H1 (cell line): ENCODE measurements at regions not wholly inside any gene's neighbourhood (a gene's known extent, or its start where the extent isn't known, plus 50 kb on each side); places are given as distances from the start of the nearest gene placed in this dataset.

Source experiments
- CTCF ChIA-PET: fragments of 300-600 bp; sonication (Branson Sonifier 250); formaldehyde crosslinking; loops from one replicate; lab custom pipeline; 2021; ENCODE audit not compliant: partially characterized antibody; lab: Charles Lee
- POLR2A ChIA-PET: fragments of 300-600 bp; sonication (Branson Sonifier 250); formaldehyde crosslinking; loops from one replicate; lab custom pipeline; 2021; ENCODE audit warnings: inconsistent platforms; ENCODE audit not compliant: partially characterized antibody; lab: Charles Lee
- DNase-seq, 2 experiments: peaks; one replicate each; pipeline versions ENCODE4 v3.0.0 to v3.0.0-alpha.2; 2010 to 2022; ENCODE audit warnings: low spot score in 2 of 2, low read depth in 1 of 2, mixed read lengths in 1 of 2
- FAIRE-seq: peaks from 2 replicates; lab custom pipeline; 2011; peaks lifted over from hg19 to GRCh38; lab: Jason Lieb, UNC
- H2AFZ ChIP-seq: 2 replicates; pipeline ENCODE4 v1.8.1; 2012; ENCODE audit warnings: low read length, inconsistent platforms
- H2AK5ac ChIP-seq: 2 replicates; pipeline ENCODE4 v1.6.1; 2013; ENCODE audit warnings: low read depth, low read length
- H2BK120ac ChIP-seq: replicated peaks from 2 replicates; pipeline ENCODE3; 2013; ENCODE audit warnings: low read depth, low read length, inconsistent platforms
- H2BK12ac ChIP-seq: 2 replicates; pipeline ENCODE4 v1.6.1; 2013; ENCODE audit warnings: low read depth, low read length
- H2BK15ac ChIP-seq: 2 replicates; pipeline ENCODE4 v1.6.1; 2013; ENCODE audit warnings: low read length
- H2BK20ac ChIP-seq: 2 replicates; pipeline ENCODE4 v1.6.1; 2013; ENCODE audit warnings: low read length
- H2BK5ac ChIP-seq: 2 replicates; pipeline ENCODE4 v1.6.1; 2013; ENCODE audit warnings: low read depth, low read length
- H3K14ac ChIP-seq: 2 replicates; pipeline ENCODE4 v1.6.1; 2013; ENCODE audit warnings: inconsistent platforms; ENCODE audit not compliant: insufficient read length
- H3K18ac ChIP-seq: 2 replicates; pipeline ENCODE4 v1.6.1; 2013; ENCODE audit warnings: low read length; ENCODE audit errors: extremely low read depth
- H3K23ac ChIP-seq: 2 replicates; pipeline ENCODE4 v1.6.1; 2013; ENCODE audit warnings: inconsistent platforms; ENCODE audit not compliant: insufficient read length
- H3K23me2 ChIP-seq: 2 replicates; pipeline ENCODE4 v1.6.1; 2013; ENCODE audit warnings: low read depth, low read length
- H3K27ac ChIP-seq: 2 replicates; pipeline ENCODE4 v1.6.1; 2011; ENCODE audit warnings: low read depth, low read length, inconsistent platforms
- H3K27me3 ChIP-seq, 4 experiments: replicated peaks in 1 of 4; 1 replicate in 1 of 4; 2 replicates in 3 of 4; pipeline versions ENCODE4 v1.6.1 to v1.8.1; 2011 to 2013; ENCODE audit warnings: low read length in 3 of 4, mild to moderate bottlenecking in 3 of 4, inconsistent platforms in 2 of 4, mixed read lengths in 2 of 4, moderate library complexity in 1 of 4; ENCODE audit not compliant: control insufficient read depth in 3 of 4, insufficient read depth in 3 of 4; ENCODE audit errors: extremely low read depth in 1 of 4
- H3K36me3 ChIP-seq, 4 experiments: 2 replicates each; pipeline versions ENCODE4 v1.6.1 to v1.8.1; 2011 to 2013; ENCODE audit warnings: mild to moderate bottlenecking in 4 of 4, low read length in 3 of 4, moderate library complexity in 2 of 4, control low read depth in 1 of 4, inconsistent platforms in 1 of 4; ENCODE audit not compliant: insufficient read depth in 4 of 4, control insufficient read depth in 2 of 4
- H3K4ac ChIP-seq: replicated peaks from 2 replicates; pipeline ENCODE3; 2013; ENCODE audit warnings: low read length, low read depth, mixed read lengths, inconsistent platforms; ENCODE audit not compliant: insufficient read length
- H3K4me1 ChIP-seq, 4 experiments: replicated peaks in 1 of 4; 1 replicate in 1 of 4; 2 replicates in 3 of 4; pipeline versions ENCODE4 v1.6.1 to v1.8.1; 2011 to 2013; ENCODE audit warnings: low read length in 3 of 4, inconsistent platforms in 2 of 4, mixed read lengths in 1 of 4; ENCODE audit not compliant: insufficient read depth in 4 of 4, control insufficient read depth in 3 of 4
- H3K4me2 ChIP-seq, 2 experiments: 2 replicates each; pipeline versions ENCODE4 v1.6.1 to v1.8.1; 2011 to 2013; ENCODE audit warnings: low read depth in 2 of 2, low read length in 2 of 2, control low read depth in 1 of 2, inconsistent platforms in 1 of 2, mild to moderate bottlenecking in 1 of 2; ENCODE audit not compliant: insufficient read depth in 1 of 2
- H3K4me3 ChIP-seq, 4 experiments: fragments of 200-600, 300-600 bp in 1 of 4; sonication (generic), shearing (Covaris generic), sonication (Bioruptor Twin) in 1 of 4; 2 replicates each; pipeline versions ENCODE4 v1.5.1 to v1.8.1; 2011 to 2016; ENCODE audit warnings: low read length in 4 of 4, low read depth in 3 of 4, control low read depth in 2 of 4, inconsistent platforms in 2 of 4, mild to moderate bottlenecking in 2 of 4, mixed read lengths in 1 of 4, moderate library complexity in 1 of 4; ENCODE audit not compliant: insufficient read depth in 2 of 4; ENCODE audit errors: extremely low read depth in 1 of 4
- H3K56ac ChIP-seq: replicated peaks from 2 replicates; pipeline ENCODE3; 2013; ENCODE audit warnings: low read depth, mild to moderate bottlenecking, mixed read lengths, low read length, inconsistent platforms; ENCODE audit not compliant: insufficient read length
- H3K79me1 ChIP-seq: 2 replicates; pipeline ENCODE4 v1.6.1; 2013; ENCODE audit warnings: low read depth, low read length, control low read depth
- H3K79me2 ChIP-seq, 2 experiments: 2 replicates each; pipeline versions ENCODE4 v1.6.1 to v1.8.1; 2012 to 2013; ENCODE audit warnings: low read length in 2 of 2, mild to moderate bottlenecking in 2 of 2, inconsistent platforms in 1 of 2; ENCODE audit not compliant: insufficient read depth in 2 of 2, control insufficient read depth in 1 of 2
- H3K9ac ChIP-seq, 4 experiments: replicated peaks in 1 of 4; 1 replicate in 1 of 4; 2 replicates in 3 of 4; pipeline versions ENCODE4 v1.6.1 to v1.8.1; 2011 to 2013; ENCODE audit warnings: low read depth in 3 of 4, low read length in 3 of 4, control low read depth in 2 of 4, mild to moderate bottlenecking in 2 of 4, moderate library complexity in 2 of 4, inconsistent platforms in 1 of 4; ENCODE audit errors: extremely low read depth in 1 of 4
- H3K9me3 ChIP-seq, 2 experiments: 2 replicates each; pipeline versions ENCODE4 v1.6.1 to v1.8.1; 2012 to 2013; ENCODE audit warnings: mild to moderate bottlenecking in 2 of 2, moderate library complexity in 2 of 2, control low read depth in 1 of 2, inconsistent platforms in 1 of 2, low read depth in 1 of 2, low read length in 1 of 2, mixed read lengths in 1 of 2; ENCODE audit not compliant: insufficient read depth in 2 of 2
- H4K20me1 ChIP-seq, 2 experiments: replicated peaks in 1 of 2; 2 replicates each; pipeline versions ENCODE3 to v1.8.1; 2011 to 2013; ENCODE audit warnings: inconsistent platforms in 2 of 2, low read length in 2 of 2, mild to moderate bottlenecking in 1 of 2; ENCODE audit not compliant: insufficient read depth in 2 of 2, control insufficient read depth in 1 of 2
- H4K5ac ChIP-seq: 2 replicates; pipeline ENCODE4 v1.6.1; 2013; ENCODE audit warnings: low read length, low read depth, mixed read lengths, inconsistent platforms; ENCODE audit not compliant: insufficient read length
- H4K8ac ChIP-seq: 2 replicates; pipeline ENCODE4 v1.8.0; 2013; ENCODE audit warnings: mild to moderate bottlenecking, moderate library complexity, low read length, inconsistent platforms; ENCODE audit not compliant: insufficient read depth; ENCODE audit errors: extremely low read depth
- H4K91ac ChIP-seq: replicated peaks from 2 replicates; pipeline ENCODE3; 2013; ENCODE audit warnings: low read length, mixed read lengths, inconsistent platforms; ENCODE audit not compliant: insufficient read length
- CBX5 ChIP-seq: fragments of 300-800, 300-1000 bp; sonication (generic); IDR thresholded peaks from 2 replicates; pipeline ENCODE4 v1.7.1; 2016; ENCODE audit warnings: antibody characterized with exemption, low read length, low read depth
- CTBP2 ChIP-seq: IDR thresholded peaks from 2 replicates; pipeline ENCODE4 v1.7.0; 2011; ENCODE audit warnings: borderline replicate concordance, mild to moderate bottlenecking, moderate library complexity, mixed read lengths, low read length; ENCODE audit not compliant: insufficient read depth, insufficient read length
- MAX ChIP-seq: IDR thresholded peaks from 2 replicates; pipeline ENCODE4 v1.6.1; 2012; ENCODE audit warnings: inconsistent platforms
- NANOG ChIP-seq: IDR thresholded peaks from 2 replicates; pipeline ENCODE4 v1.6.1; 2011; ENCODE audit warnings: low read length, low read depth, mild to moderate bottlenecking, inconsistent platforms; ENCODE audit not compliant: insufficient read depth, poor library complexity, severe bottlenecking
- PHF8 ChIP-seq: fragments of 200-600 bp; sonication (generic); conservative IDR thresholded peaks from 2 replicates; pipeline ENCODE4 v1.7.1; 2012; ENCODE audit warnings: low read depth, mild to moderate bottlenecking, inconsistent platforms, low read length, moderate library complexity
- RBBP5 ChIP-seq: IDR thresholded peaks from 2 replicates; pipeline ENCODE4 v1.7.1; 2012; ENCODE audit warnings: low read depth, mild to moderate bottlenecking, inconsistent platforms, low read length, moderate library complexity, borderline replicate concordance
- USF2 ChIP-seq: IDR thresholded peaks from 2 replicates; pipeline ENCODE4 v1.6.1; 2011; ENCODE audit warnings: low read length, improper control_type of control experiment
- WGBS, 2 experiments: shearing (Covaris generic) in 1 of 2; methylation state at CpG; one replicate each; pipeline versions ENCODE4 v1.1.6 to v1.1.7; 2013 to 2015; ENCODE audit warnings: low lambda C conversion rate in 2 of 2, mixed read lengths in 2 of 2, inconsistent platforms in 1 of 2, low coverage in 1 of 2, missing lambda C conversion rate in 1 of 2; ENCODE audit not compliant: insufficient replicate concordance in 2 of 2, insufficient coverage in 1 of 2, insufficient read length in 1 of 2; ENCODE audit errors: extremely low coverage in 1 of 2, missing lambda C conversion rate in 1 of 2; 5-methylcytosine and 5-hydroxymethylcytosine counted together

- Histone ChIP-seq H3K23ac (no peak overlapping the region), H3K27ac (no peak overlapping the region), H3K9ac (no peak overlapping the region), H3K4ac (no peak overlapping the region), H4K8ac (no peak overlapping the region), H2BK20ac (no peak overlapping the region), H4K91ac (no peak overlapping the region), H3K4me1 (no peaks in the 10 kb centered on the region), H3K18ac (no peak overlapping the region), H4K5ac (no peak overlapping the region), H3K79me2 (no peaks in the 10 kb centered on the region), H3K79me1 (no peaks in the 10 kb centered on the region), H3K4me3 (no peak overlapping the region), H3K27me3 (no peaks in the 10 kb centered on the region), H3K9me3 (no peaks in the 10 kb centered on the region), H3K23me2 (no peaks in the 10 kb centered on the region; the same call in 1 of the 2 replicates), H2BK120ac (no peak overlapping the region), H2BK15ac (no peak overlapping the region), H2AFZ (no peak overlapping the region), H2AK5ac (no peak overlapping the region), H3K56ac (no peak overlapping the region), H4K20me1 (no peaks in the 10 kb centered on the region), H3K14ac (no peak overlapping the region), H3K4me2 (no peak overlapping the region), H2BK5ac (no peak overlapping the region), H2BK12ac (no peak overlapping the region), H3K36me3 (no peaks in the 10 kb centered on the region)
- ChIA-PET CTCF (interaction anchor here (1.3 to 1.4 kb wide), 2 partner anchors 11 to 32 kb away, joined by 3 to 5 read pairs; no protein-coding TSS in a partner anchor), POLR2A (no interaction called here)
- 96% methylated on average over 2 of the region's 2 CpGs; no CpG with 5 or more reads in 1 of the 2 experiments for WGBS, 2 experiments
- no peak for FAIRE-seq
- DNase-seq = no peak
- no peak for TF ChIP-seq CTBP2
- no peak for TF ChIP-seq CBX5
- no peak for TF ChIP-seq PHF8
- no peak for TF ChIP-seq NANOG
- no peak for TF ChIP-seq USF2
- no peak for TF ChIP-seq MAX
- no peak for TF ChIP-seq RBBP5
Measured at GRCh38 chr11:103842795-103843194, 193.6 kb upstream of the DDI1 start.
